ENCODE measurements at regions not wholly inside any gene's neighbourhood (a gene's known extent, or its start where the extent isn't known, plus 50 kb on each side); places are given as distances from the start of the nearest gene placed in this dataset.

DNA sequence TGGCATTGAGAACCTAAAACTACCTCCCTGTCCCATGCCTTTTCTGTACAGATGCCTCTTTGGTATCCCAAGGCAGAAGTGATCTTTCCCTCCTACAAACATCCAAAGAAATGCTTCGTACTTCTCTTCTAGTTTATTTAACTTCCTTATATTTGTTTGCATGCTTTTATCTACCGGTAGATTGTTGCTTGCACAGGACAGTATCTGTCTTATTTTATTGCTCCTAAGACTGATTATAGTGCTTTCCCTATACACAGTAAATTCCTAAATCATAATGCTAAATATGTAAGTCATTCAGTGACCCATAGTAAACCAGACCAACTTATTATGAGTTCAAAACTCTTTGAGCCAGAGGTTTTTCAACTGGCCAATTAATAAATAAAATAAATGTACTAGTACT lies 156.9 kb downstream of the PRELID2 start:
- TF ChIP-seq, protein P1, sequence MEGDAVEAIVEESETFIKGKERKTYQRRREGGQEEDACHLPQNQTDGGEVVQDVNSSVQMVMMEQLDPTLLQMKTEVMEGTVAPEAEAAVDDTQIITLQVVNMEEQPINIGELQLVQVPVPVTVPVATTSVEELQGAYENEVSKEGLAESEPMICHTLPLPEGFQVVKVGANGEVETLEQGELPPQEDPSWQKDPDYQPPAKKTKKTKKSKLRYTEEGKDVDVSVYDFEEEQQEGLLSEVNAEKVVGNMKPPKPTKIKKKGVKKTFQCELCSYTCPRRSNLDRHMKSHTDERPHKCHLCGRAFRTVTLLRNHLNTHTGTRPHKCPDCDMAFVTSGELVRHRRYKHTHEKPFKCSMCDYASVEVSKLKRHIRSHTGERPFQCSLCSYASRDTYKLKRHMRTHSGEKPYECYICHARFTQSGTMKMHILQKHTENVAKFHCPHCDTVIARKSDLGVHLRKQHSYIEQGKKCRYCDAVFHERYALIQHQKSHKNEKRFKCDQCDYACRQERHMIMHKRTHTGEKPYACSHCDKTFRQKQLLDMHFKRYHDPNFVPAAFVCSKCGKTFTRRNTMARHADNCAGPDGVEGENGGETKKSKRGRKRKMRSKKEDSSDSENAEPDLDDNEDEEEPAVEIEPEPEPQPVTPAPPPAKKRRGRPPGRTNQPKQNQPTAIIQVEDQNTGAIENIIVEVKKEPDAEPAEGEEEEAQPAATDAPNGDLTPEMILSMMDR (IDR thresholded peaks at IDR 0.05) = no peak
- TF ChIP-seq ZFX (IDR thresholded peaks at IDR 0.05; ENCODE audit: borderline replicate concordance) = no peak

Measured in 22Rv1 (cell line).